Hepatocyte (in vitro differentiated cells): ENCODE measurements at regions not wholly inside any gene's neighbourhood (a gene's known extent, or its start where the extent isn't known, plus 50 kb on each side); places are given as distances from the start of the nearest gene placed in this dataset.
"Not testable (repeated sequence)": the region's sequence is repeated elsewhere in the genome, so short reads cannot be mapped to it uniquely, and the experiment has no call there.

ENCODE experiments used
- DNase-seq: peaks from one replicate; pipeline ENCODE4 v3.0.0-alpha.2; 2016; ENCODE audit warnings: low spot score
- H2AFZ ChIP-seq: fragments of 200-600 bp; sonication (generic); 2 replicates; pipeline ENCODE4 v1.6.0; 2016; ENCODE audit warnings: antibody characterized with exemption, mild to moderate bottlenecking
- H3K27ac ChIP-seq: fragments of 200-600 bp; sonication (generic); 2 replicates; pipeline ENCODE4 v1.5.1; 2016; ENCODE audit warnings: mild to moderate bottlenecking
- H3K27me3 ChIP-seq: fragments of 200-600 bp; sonication (generic); 2 replicates; pipeline ENCODE4 v1.6.1; 2016
- H3K36me3 ChIP-seq: fragments of 200-600 bp; sonication (generic); replicated peaks from 2 replicates; pipeline ENCODE4 v1.5.1; 2016; ENCODE audit warnings: low read depth; ENCODE audit not compliant: insufficient read depth
- H3K4me1 ChIP-seq: fragments of 200-600 bp; sonication (generic); 2 replicates; pipeline ENCODE4 v1.5.1; 2016; ENCODE audit warnings: mild to moderate bottlenecking, moderate library complexity; ENCODE audit not compliant: insufficient read depth
- H3K4me2 ChIP-seq: fragments of 200-600 bp; sonication (generic); 2 replicates; pipeline ENCODE4 v1.6.0; 2016
- H3K4me3 ChIP-seq: fragments of 200-600 bp; sonication (generic); 2 replicates; pipeline ENCODE4 v1.5.1; 2016; ENCODE audit warnings: mild to moderate bottlenecking
- H3K79me2 ChIP-seq: fragments of 200-600 bp; sonication (generic); 2 replicates; pipeline ENCODE4 v1.6.0; 2017; ENCODE audit warnings: mild to moderate bottlenecking
- H3K9me2 ChIP-seq: fragments of 200-600 bp; sonication (generic); replicated peaks from 2 replicates; pipeline ENCODE4 v1.6.0; 2017; ENCODE audit warnings: mild to moderate bottlenecking; ENCODE audit not compliant: insufficient read depth
- H3K9me3 ChIP-seq: fragments of 200-600 bp; sonication (generic); 2 replicates; pipeline ENCODE4 v1.5.1; 2016; ENCODE audit warnings: low read depth, mild to moderate bottlenecking
- H4K20me1 ChIP-seq: fragments of 200-600 bp; sonication (generic); 2 replicates; pipeline ENCODE4 v1.6.0; 2016; ENCODE audit warnings: mild to moderate bottlenecking; ENCODE audit not compliant: insufficient read depth, poor library complexity, severe bottlenecking
- CTCF ChIP-seq: fragments of 200-600 bp; sonication (generic); IDR thresholded peaks from 2 replicates; pipeline ENCODE4 v1.5.1; 2016; ENCODE audit warnings: antibody characterized with exemption, mild to moderate bottlenecking; ENCODE audit not compliant: poor library complexity
- EZH2 ChIP-seq: fragments of 200-600 bp; sonication (generic); IDR thresholded peaks from 2 replicates; pipeline ENCODE4 v1.6.1; 2016; ENCODE audit warnings: antibody characterized with exemption, mild to moderate bottlenecking, borderline replicate concordance
- EZH2phosphoT487 ChIP-seq: fragments of 200-600 bp; sonication (generic); IDR thresholded peaks from one replicate; pipeline ENCODE4 v1.6.1; 2018; ENCODE audit warnings: antibody characterized with exemption, mild to moderate bottlenecking, low read depth, moderate library complexity; ENCODE audit not compliant: unreplicated experiment, severe bottlenecking
- WGBS: methylation state at CpG from one replicate; pipeline ENCODE4 v1.1.6; 2016; ENCODE audit warnings: low lambda C conversion rate; ENCODE audit errors: missing lambda C conversion rate; 5-methylcytosine and 5-hydroxymethylcytosine counted together

- H4K20me1 ChIP-seq: no peaks in the 10 kb centered on the region
- no peaks in the 10 kb centered on the region for H3K9me3 ChIP-seq
- H3K9me2 ChIP-seq: no peaks in the 10 kb centered on the region
- WGBS: 84% methylated on average over 2 of the region's 2 CpGs
- H2AFZ ChIP-seq: no peak overlapping the region
- no peak overlapping the region for H3K27ac ChIP-seq
- H3K4me2 ChIP-seq: no peak overlapping the region
- no peak overlapping the region for H3K4me3 ChIP-seq
- DNase-seq: no peak
- no peak for TF ChIP-seq EZH2phosphoT487
- TF ChIP-seq EZH2: no peak
- no peak for TF ChIP-seq CTCF
- H3K36me3 ChIP-seq: no peaks in the 10 kb centered on the region
- no peaks in the 10 kb centered on the region for H3K4me1 ChIP-seq
- H3K79me2 ChIP-seq: no peaks in the 10 kb centered on the region
- no peaks in the 10 kb centered on the region for H3K27me3 ChIP-seq
Measured at GRCh38 chr20:11702721-11703518, 214.8 kb upstream of the BTBD3 start.

- no peaks in the 10 kb centered on the region for H3K27me3 ChIP-seq
- H3K9me3 ChIP-seq: peaks cover 4% of the 10 kb centered on the region
- H3K79me2 ChIP-seq: no peaks in the 10 kb centered on the region
- H3K9me2 ChIP-seq: no peaks in the 10 kb centered on the region
- H3K4me2 ChIP-seq: no peak overlapping the region
- H3K36me3 ChIP-seq: no peaks in the 10 kb centered on the region
- no peaks in the 10 kb centered on the region for H4K20me1 ChIP-seq
- TF ChIP-seq CTCF (no peak), EZH2phosphoT487 (no peak), EZH2 (no peak)
- no peak overlapping the region for H3K4me3 ChIP-seq
- H2AFZ ChIP-seq: no peak overlapping the region
- DNase-seq: no peak
- H3K27ac ChIP-seq: no peak overlapping the region
- no peaks in the 10 kb centered on the region for H3K4me1 ChIP-seq
Measured at GRCh38 chr20:11705512-11705911, 212.2 kb upstream of the BTBD3 start.

- H4K20me1 ChIP-seq, H3K79me2 ChIP-seq, H2AFZ ChIP-seq, H3K27me3 ChIP-seq, DNase-seq, H3K36me3 ChIP-seq, H3K9me3 ChIP-seq, H3K4me3 ChIP-seq, H3K4me1 ChIP-seq, H3K27ac ChIP-seq, H3K9me2 ChIP-seq, H3K4me2 ChIP-seq: not testable (repeated sequence)
- 81% methylated on average over 9 of the region's 9 CpGs for WGBS
Measured at GRCh38 chr20:11708223-11708622, 209.5 kb upstream of the BTBD3 start.

GRCh38 chr20:11711214-11711613, 206.5 kb upstream of the BTBD3 start:
- Histone ChIP-seq H3K4me2 (no peak overlapping the region), H3K9me3 (peaks cover 4% of the 10 kb centered on the region), H4K20me1 (no peaks in the 10 kb centered on the region), H3K27ac (no peak overlapping the region), H2AFZ (no peak overlapping the region), H3K27me3 (no peaks in the 10 kb centered on the region), H3K9me2 (no peaks in the 10 kb centered on the region), H3K4me3 (no peak overlapping the region), H3K79me2 (no peaks in the 10 kb centered on the region), H3K36me3 (no peaks in the 10 kb centered on the region), H3K4me1 (no peaks in the 10 kb centered on the region)
- no peak for DNase-seq
- 80% methylated on average over 5 of the region's 5 CpGs for WGBS
- TF ChIP-seq CTCF (no peak), EZH2 (no peak), EZH2phosphoT487 (no peak)
